SK-N-SH (cell line): ENCODE measurements at regions not wholly inside any gene's neighbourhood (a gene's known extent, or its start where the extent isn't known, plus 50 kb on each side); places are given as distances from the start of the nearest gene placed in this dataset.

ENCODE experiments used
- CTCF ChIA-PET: fragments of 300-600, 350-600 bp; formaldehyde crosslinking; extraction: SDS; loops from one replicate; lab custom pipeline; 2021; lab: Yijun Ruan, JAX
- POLR2A ChIA-PET: fragments of 350-600 bp; sonication (Branson Sonifier 250); formaldehyde crosslinking; extraction: SDS; loops from one replicate; lab custom pipeline; 2020; ENCODE audit warnings: antibody characterized with exemption, inconsistent platforms; lab: Yijun Ruan, JAX
- DNase-seq: peaks from one replicate; pipeline ENCODE4 v3.0.0; 2012
- H2AFZ ChIP-seq: fragments of 200-600 bp; sonication (generic); 2 replicates; pipeline ENCODE4 v1.8.1; 2016; ENCODE audit warnings: antibody characterized with exemption, mild to moderate bottlenecking, low read depth
- H3F3A ChIP-seq: fragments of 200-600 bp; sonication (generic); replicated peaks from 2 replicates; pipeline ENCODE3; 2016; ENCODE audit warnings: antibody characterized with exemption, mild to moderate bottlenecking; ENCODE audit not compliant: insufficient read depth
- H3K27ac ChIP-seq, 2 experiments: fragments of 200-500 bp in 1 of 2; fragments of 200-600 bp in 1 of 2; sonication (Bioruptor generic) in 1 of 2; sonication (generic), shearing (Covaris generic) in 1 of 2; 2 replicates each; pipeline versions ENCODE4 v1.5.1 to v1.6.1; 2014 to 2016; ENCODE audit warnings: low read depth in 2 of 2, inconsistent platforms in 1 of 2, low read length in 1 of 2, mild to moderate bottlenecking in 1 of 2, mixed read lengths in 1 of 2
- H3K27me3 ChIP-seq: fragments of 200-600 bp; sonication (generic), shearing (Covaris generic); 2 replicates; pipeline ENCODE4 v1.6.1; 2016; ENCODE audit warnings: mixed run types; ENCODE audit not compliant: insufficient read depth
- H3K36me3 ChIP-seq, 2 experiments: fragments of 200-500 bp in 1 of 2; fragments of 200-600 bp in 1 of 2; sonication (Bioruptor generic) in 1 of 2; sonication (generic) in 1 of 2; replicated peaks in 1 of 2; 2 replicates each; pipeline versions ENCODE3 to v1.5.1; 2014 to 2016; ENCODE audit warnings: low read length in 1 of 2, mild to moderate bottlenecking in 1 of 2; ENCODE audit not compliant: insufficient read depth in 2 of 2, control insufficient read depth in 1 of 2
- H3K4me1 ChIP-seq, 2 experiments: fragments of 200-500 bp in 1 of 2; fragments of 200-600 bp in 1 of 2; sonication (Bioruptor generic) in 1 of 2; sonication (generic), shearing (Covaris generic) in 1 of 2; 2 replicates each; pipeline versions ENCODE4 v1.5.1 to v1.6.1; 2014 to 2016; ENCODE audit warnings: low read depth in 1 of 2, low read length in 1 of 2, mixed run types in 1 of 2; ENCODE audit not compliant: insufficient read depth in 2 of 2, control insufficient read depth in 1 of 2
- H3K4me2 ChIP-seq: fragments of 200-600 bp; sonication (generic), shearing (Covaris generic); 2 replicates; pipeline ENCODE4 v1.6.1; 2017; ENCODE audit warnings: mixed run types
- H3K4me3 ChIP-seq, 2 experiments: fragments of 200-500 bp in 1 of 2; fragments of 200-600 bp in 1 of 2; sonication (Bioruptor generic) in 1 of 2; sonication (generic), shearing (Covaris generic) in 1 of 2; 2 replicates each; pipeline versions ENCODE4 v1.5.1 to v1.8.1; 2014 to 2016; ENCODE audit warnings: low read depth in 2 of 2, inconsistent platforms in 1 of 2, low read length in 1 of 2, mild to moderate bottlenecking in 1 of 2, mixed read lengths in 1 of 2, moderate library complexity in 1 of 2
- H3K79me2 ChIP-seq: fragments of 200-600 bp; sonication (generic); 2 replicates; pipeline ENCODE4 v1.8.1; 2017; ENCODE audit warnings: mild to moderate bottlenecking; ENCODE audit not compliant: insufficient read depth
- H3K9ac ChIP-seq: fragments of 200-600 bp; sonication (generic); 2 replicates; pipeline ENCODE4 v1.6.1; 2017; ENCODE audit warnings: mixed run types
- H3K9me2 ChIP-seq: fragments of 200-600 bp; sonication (generic); 2 replicates; pipeline ENCODE4 v1.6.1; 2017; ENCODE audit warnings: mixed run types
- H3K9me3 ChIP-seq: fragments of 200-600 bp; sonication (generic); 2 replicates; pipeline ENCODE4 v1.6.1; 2017; ENCODE audit warnings: mixed run types, mild to moderate bottlenecking, moderate library complexity
- H4K20me1 ChIP-seq: fragments of 200-600 bp; sonication (generic); 2 replicates; pipeline ENCODE4 v1.6.1; 2017; ENCODE audit warnings: mild to moderate bottlenecking, mixed run types; ENCODE audit not compliant: insufficient read depth
- FOSL2 ChIP-seq: IDR thresholded peaks from 2 replicates; pipeline ENCODE4 v1.4.0; 2012; ENCODE audit warnings: low read depth, mild to moderate bottlenecking, moderate library complexity, borderline replicate concordance
- GATA2 ChIP-seq: sonication (generic); formaldehyde crosslinking; IDR thresholded peaks from 2 replicates; pipeline ENCODE4 v1.5.0; 2020; ENCODE audit warnings: mild to moderate bottlenecking, missing genetic modification reagents
- NFIC ChIP-seq: IDR thresholded peaks from 2 replicates; pipeline ENCODE4 v1.4.0; 2012; ENCODE audit warnings: borderline replicate concordance
- PBX3 ChIP-seq: IDR thresholded peaks from 2 replicates; pipeline ENCODE4; 2012
- POLR2AphosphoS5 ChIP-seq: IDR thresholded peaks from 2 replicates; pipeline ENCODE4 v1.6.1; 2012; ENCODE audit warnings: low read depth, low read length
- RAD21 ChIP-seq: IDR thresholded peaks from 2 replicates; pipeline ENCODE4 v1.6.1; 2012; ENCODE audit warnings: mild to moderate bottlenecking, low read length
- RCOR1 ChIP-seq: fragments of 150-350 bp; IDR thresholded peaks from 2 replicates; pipeline ENCODE4 v1.6.1; 2017; ENCODE audit warnings: antibody characterized with exemption, low read length
- RFX5 ChIP-seq: IDR thresholded peaks from 2 replicates; pipeline ENCODE4 v1.6.1; 2012; ENCODE audit warnings: mild to moderate bottlenecking, improper control_type of control experiment, low read length
- RXRA ChIP-seq: IDR thresholded peaks from 2 replicates; pipeline ENCODE4 v1.4.0; 2012; ENCODE audit warnings: low read depth, mild to moderate bottlenecking, borderline replicate concordance
- USF1 ChIP-seq: IDR thresholded peaks from 2 replicates; pipeline ENCODE4 v1.4.0; 2012; ENCODE audit warnings: low read depth, borderline replicate concordance
- YY1 ChIP-seq: IDR thresholded peaks from 2 replicates; pipeline ENCODE4 v1.4.0; 2012; ENCODE audit warnings: low read depth, mild to moderate bottlenecking
- WGBS: methylation state at CpG from one replicate; pipeline ENCODE4 v1.1.6; 2017; ENCODE audit warnings: low lambda C conversion rate; 5-methylcytosine and 5-hydroxymethylcytosine counted together
- TF ChIP-seq, protein P1 (sequence below): IDR thresholded peaks from 2 replicates; pipeline ENCODE4 v1.4.0; 2012; ENCODE audit warnings: low read depth
- TF ChIP-seq, protein P2 (sequence below): fragments of 150-350 bp; IDR thresholded peaks from 2 replicates; pipeline ENCODE4 v1.6.1; 2016; ENCODE audit warnings: mild to moderate bottlenecking, low read depth, low read length
- TF ChIP-seq, protein P3 (sequence below): fragments of 150-350 bp; IDR thresholded peaks from 2 replicates; pipeline ENCODE4 v1.6.1; 2017; ENCODE audit warnings: antibody characterized with exemption, low read length, low read depth, borderline replicate concordance

DNA sequence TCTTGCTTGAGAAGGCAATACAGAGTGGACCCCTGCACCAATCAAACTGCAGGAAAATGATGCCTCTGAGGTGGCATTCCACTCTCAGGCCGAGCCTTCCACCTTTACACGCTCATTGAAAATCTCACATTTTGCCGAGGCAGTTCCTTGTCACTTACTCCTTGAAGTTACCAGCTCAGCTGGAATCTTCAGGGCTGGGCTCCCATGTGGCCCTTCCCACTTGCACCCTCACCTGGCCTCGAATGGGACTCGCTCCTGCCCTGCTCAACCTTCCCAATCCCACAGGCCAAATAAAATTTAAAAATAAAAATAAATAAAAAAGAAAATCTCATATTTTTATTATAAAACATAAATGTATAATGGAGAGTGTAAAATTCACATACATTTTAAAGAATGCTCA lies 790.7 kb upstream of the COBL start (continued):
- TF ChIP-seq GATA2 (CRISPR knock-in tag) (no peak), USF1 (no peak), NFIC (no peak)
- TF ChIP-seq, protein P1, sequence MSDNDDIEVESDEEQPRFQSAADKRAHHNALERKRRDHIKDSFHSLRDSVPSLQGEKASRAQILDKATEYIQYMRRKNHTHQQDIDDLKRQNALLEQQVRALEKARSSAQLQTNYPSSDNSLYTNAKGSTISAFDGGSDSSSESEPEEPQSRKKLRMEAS = no peak
- TF ChIP-seq, protein P2, sequence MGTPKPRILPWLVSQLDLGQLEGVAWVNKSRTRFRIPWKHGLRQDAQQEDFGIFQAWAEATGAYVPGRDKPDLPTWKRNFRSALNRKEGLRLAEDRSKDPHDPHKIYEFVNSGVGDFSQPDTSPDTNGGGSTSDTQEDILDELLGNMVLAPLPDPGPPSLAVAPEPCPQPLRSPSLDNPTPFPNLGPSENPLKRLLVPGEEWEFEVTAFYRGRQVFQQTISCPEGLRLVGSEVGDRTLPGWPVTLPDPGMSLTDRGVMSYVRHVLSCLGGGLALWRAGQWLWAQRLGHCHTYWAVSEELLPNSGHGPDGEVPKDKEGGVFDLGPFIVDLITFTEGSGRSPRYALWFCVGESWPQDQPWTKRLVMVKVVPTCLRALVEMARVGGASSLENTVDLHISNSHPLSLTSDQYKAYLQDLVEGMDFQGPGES = no peak

DNA sequence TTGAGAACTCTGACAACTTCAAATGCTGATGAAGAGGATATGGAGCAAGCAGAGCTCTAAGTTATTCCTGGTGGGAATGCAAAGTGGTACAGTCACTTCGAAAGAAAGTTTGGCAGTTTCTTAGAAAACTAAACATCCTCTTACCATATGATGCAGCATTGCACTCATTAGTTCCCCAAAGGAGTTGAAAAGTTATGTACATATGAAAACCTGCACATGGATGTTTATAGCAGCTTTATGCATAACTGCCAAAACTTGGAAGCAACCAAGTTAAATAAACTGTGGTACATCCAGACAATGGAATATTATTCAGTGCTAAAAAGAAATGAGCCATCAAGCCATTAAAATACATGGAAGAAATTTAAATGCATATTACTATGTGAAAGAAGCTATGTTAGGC lies 779.3 kb upstream of the COBL start:
- Histone ChIP-seq H3K36me3 (no peaks in the 10 kb centered on the region), H4K20me1 (no peaks in the 10 kb centered on the region), H3K4me2 (no peak overlapping the region), H3K9me2 (no peaks in the 10 kb centered on the region), H3K79me2 (no peaks in the 10 kb centered on the region), H3K4me3 (no peak overlapping the region), H3K27ac (no peak overlapping the region), H3K9me3 (0 out of 2 replicates have a peak, but pooled peaks cover 6% of the 10 kb centered on the region), H3K9ac (no peak overlapping the region), H3K27me3 (no peaks in the 10 kb centered on the region)
- CTCF ChIA-PET = interaction anchor here (0.8 kb wide), 1 partner anchor 18 kb away, joined by 3 read pairs; no protein-coding TSS in a partner anchor
- no peak for TF ChIP-seq RXRA
- TF ChIP-seq, protein P3, sequence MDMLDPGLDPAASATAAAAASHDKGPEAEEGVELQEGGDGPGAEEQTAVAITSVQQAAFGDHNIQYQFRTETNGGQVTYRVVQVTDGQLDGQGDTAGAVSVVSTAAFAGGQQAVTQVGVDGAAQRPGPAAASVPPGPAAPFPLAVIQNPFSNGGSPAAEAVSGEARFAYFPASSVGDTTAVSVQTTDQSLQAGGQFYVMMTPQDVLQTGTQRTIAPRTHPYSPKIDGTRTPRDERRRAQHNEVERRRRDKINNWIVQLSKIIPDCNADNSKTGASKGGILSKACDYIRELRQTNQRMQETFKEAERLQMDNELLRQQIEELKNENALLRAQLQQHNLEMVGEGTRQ = no peak
- TF ChIP-seq FOSL2 = no peak
- TF ChIP-seq RFX5 = no peak
- TF ChIP-seq RCOR1 = no peak
- TF ChIP-seq, all 33 proteins: peak for 0
- Histone ChIP-seq H2AFZ (no peak overlapping the region), H3K4me1 (no peaks in the 10 kb centered on the region; a peak in 1 of 4 replicates), H3F3A (no peaks in the 10 kb centered on the region)
- WGBS = 13% methylated on average over 1 of the region's 1 CpG
- POLR2A ChIA-PET = no interaction called here
- no peak for DNase-seq

GRCh38 chr7:52091996-52092395 lies 775.4 kb upstream of the COBL start:
- no peak overlapping the region for H3K4me3 ChIP-seq
- no peaks in the 10 kb centered on the region for H3K27me3 ChIP-seq
- ChIA-PET CTCF (interaction anchor here (1.0 kb wide), 1 partner anchor 13 kb away, joined by 5 read pairs; no protein-coding TSS in a partner anchor), POLR2A (no interaction called here)
- no peaks in the 10 kb centered on the region for H3K36me3 ChIP-seq
- H3K9ac ChIP-seq = no peak overlapping the region
- H2AFZ ChIP-seq = no peak overlapping the region
- no peaks in the 10 kb centered on the region for H3F3A ChIP-seq
- no peaks in the 10 kb centered on the region for H3K9me3 ChIP-seq
- no peaks in the 10 kb centered on the region for H4K20me1 ChIP-seq
- TF ChIP-seq RXRA = no peak
- no peak for TF ChIP-seq POLR2AphosphoS5
- no peak for TF ChIP-seq YY1
- TF ChIP-seq PBX3 = no peak
- TF ChIP-seq RAD21 = no peak
- 32% methylated on average over 2 of the region's 2 CpGs for WGBS
- no peaks in the 10 kb centered on the region for H3K9me2 ChIP-seq
- H3K4me1 ChIP-seq = no peaks in the 10 kb centered on the region; a peak in 1 of 4 replicates
- no peak overlapping the region for H3K27ac ChIP-seq
- H3K79me2 ChIP-seq = no peaks in the 10 kb centered on the region
- DNase-seq = no peak
- H3K4me2 ChIP-seq = no peak overlapping the region
